Stromal cell of bone marrow (primary cell): ENCODE measurements at regions not wholly inside any gene's neighbourhood (a gene's known extent, or its start where the extent isn't known, plus 50 kb on each side); places are given as distances from the start of the nearest gene placed in this dataset.
"Not testable (repeated sequence)": the region's sequence is repeated elsewhere in the genome, so short reads cannot be mapped to it uniquely, and the experiment has no call there.

Experiments used
- DNase-seq: peaks from one replicate; pipeline ENCODE4 v3.0.0-alpha.2; 2012; ENCODE audit warnings: low read depth

GRCh38 chr15:81899730-81900129 is 146.1 kb downstream of the MEX3B start:
- no peak for DNase-seq

- DNase-seq = no peak
Measured at GRCh38 chr15:81899024-81899423, 146.8 kb downstream of the MEX3B start.

GRCh38 chr15:81897057-81897677 is 148.7 kb downstream of the MEX3B start:
- DNase-seq = no peak

- DNase-seq = no peak
Measured at GRCh38 chr15:81896356-81896755, 149.5 kb downstream of the MEX3B start.

- no peak for DNase-seq
Measured at GRCh38 chr15:81895723-81896122, 150.1 kb downstream of the MEX3B start.

- no peak for DNase-seq
Measured at GRCh38 chr15:81894061-81894460, 151.8 kb downstream of the MEX3B start.

GRCh38 chr15:81893182-81893835 is 152.5 kb downstream of the MEX3B start:
- DNase-seq = no peak

GRCh38 chr15:81890496-81890895 is 155.3 kb downstream of the MEX3B start:
- DNase-seq = no peak

GRCh38 chr15:81889485-81889881 is 156.3 kb downstream of the MEX3B start:
- no peak for DNase-seq

- peak; percentile 72 for DNase-seq
Measured at GRCh38 chr15:81888748-81889484, 156.9 kb downstream of the MEX3B start.

- DNase-seq = peak; percentile 85
Measured at GRCh38 chr15:81887912-81888311, 157.9 kb downstream of the MEX3B start.

GRCh38 chr15:81887188-81887587 is 158.6 kb downstream of the MEX3B start:
- not testable (repeated sequence) for DNase-seq

- DNase-seq = no peak
Measured at GRCh38 chr15:81886591-81886990, 159.2 kb downstream of the MEX3B start.

- no peak for DNase-seq
Measured at GRCh38 chr15:81886080-81886479, 159.7 kb downstream of the MEX3B start.

- DNase-seq = no peak
Measured at GRCh38 chr15:81885135-81885534, 160.7 kb downstream of the MEX3B start.

- no peak for DNase-seq
Measured at GRCh38 chr15:81882504-81882903, 163.3 kb downstream of the MEX3B start.

- no peak for DNase-seq
Measured at GRCh38 chr15:81880833-81881232, 165.0 kb downstream of the MEX3B start.

GRCh38 chr15:81880314-81880713 is 165.5 kb downstream of the MEX3B start:
- DNase-seq = no peak

GRCh38 chr15:81875717-81876116 is 170.1 kb downstream of the MEX3B start:
- DNase-seq = not testable (repeated sequence)

- not testable (repeated sequence) for DNase-seq
Measured at GRCh38 chr15:81870746-81871106, 175.1 kb downstream of the MEX3B start.

GRCh38 chr15:81870062-81870745 is 175.6 kb downstream of the MEX3B start:
- not testable (repeated sequence) for DNase-seq

GRCh38 chr15:81869161-81869954 is 176.5 kb downstream of the MEX3B start:
- DNase-seq = no peak
